ENCODE measurements at regions not wholly inside any gene's neighbourhood (a gene's known extent, or its start where the extent isn't known, plus 50 kb on each side); places are given as distances from the start of the nearest gene placed in this dataset.

DNA sequence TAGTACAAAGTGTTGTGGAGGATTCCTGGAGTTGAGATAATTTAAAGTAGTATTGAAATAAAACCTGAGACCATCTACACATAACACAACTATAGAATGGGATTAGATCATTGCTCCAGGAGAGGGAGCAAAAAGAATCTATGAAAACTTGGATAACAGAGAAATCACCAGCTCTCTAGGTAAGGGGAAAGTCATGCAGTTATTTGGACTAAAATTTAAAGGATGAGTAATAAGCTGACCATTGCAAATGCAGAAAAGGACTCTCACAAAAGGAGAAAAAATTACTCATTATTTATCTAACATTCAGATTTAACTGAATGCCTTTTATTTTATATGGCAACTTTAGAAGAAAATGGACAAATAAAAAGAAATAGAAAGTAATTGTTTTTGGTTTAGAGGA, 1399.8 kb upstream of the ACVR2A start:
- DNase-seq (ENCODE audit: low spot score), result no peak
- no peak for ATAC-seq (ENCODE audit: low FRiP score)
- TF ChIP-seq, protein P1, sequence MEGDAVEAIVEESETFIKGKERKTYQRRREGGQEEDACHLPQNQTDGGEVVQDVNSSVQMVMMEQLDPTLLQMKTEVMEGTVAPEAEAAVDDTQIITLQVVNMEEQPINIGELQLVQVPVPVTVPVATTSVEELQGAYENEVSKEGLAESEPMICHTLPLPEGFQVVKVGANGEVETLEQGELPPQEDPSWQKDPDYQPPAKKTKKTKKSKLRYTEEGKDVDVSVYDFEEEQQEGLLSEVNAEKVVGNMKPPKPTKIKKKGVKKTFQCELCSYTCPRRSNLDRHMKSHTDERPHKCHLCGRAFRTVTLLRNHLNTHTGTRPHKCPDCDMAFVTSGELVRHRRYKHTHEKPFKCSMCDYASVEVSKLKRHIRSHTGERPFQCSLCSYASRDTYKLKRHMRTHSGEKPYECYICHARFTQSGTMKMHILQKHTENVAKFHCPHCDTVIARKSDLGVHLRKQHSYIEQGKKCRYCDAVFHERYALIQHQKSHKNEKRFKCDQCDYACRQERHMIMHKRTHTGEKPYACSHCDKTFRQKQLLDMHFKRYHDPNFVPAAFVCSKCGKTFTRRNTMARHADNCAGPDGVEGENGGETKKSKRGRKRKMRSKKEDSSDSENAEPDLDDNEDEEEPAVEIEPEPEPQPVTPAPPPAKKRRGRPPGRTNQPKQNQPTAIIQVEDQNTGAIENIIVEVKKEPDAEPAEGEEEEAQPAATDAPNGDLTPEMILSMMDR (IDR thresholded peaks at IDR 0.05), result no peak

- no peak for DNase-seq (ENCODE audit: low spot score)
- TF ChIP-seq, protein P1 (IDR thresholded peaks at IDR 0.05), result no peak
- ATAC-seq (ENCODE audit: low FRiP score), result no peak
These were observed 1400.7 kb upstream of the ACVR2A start for GRCh38 chr2:146444085-146444484.

GRCh38 chr2:146438246-146438645, 1406.6 kb upstream of the ACVR2A start:
- DNase-seq (ENCODE audit: low spot score) (no peak), ATAC-seq (ENCODE audit: low FRiP score) (no peak)
- TF ChIP-seq, protein P1 (IDR thresholded peaks at IDR 0.05), result no peak

- ATAC-seq (ENCODE audit: low FRiP score) (no peak), DNase-seq (ENCODE audit: low spot score) (no peak)
- TF ChIP-seq, protein P1 (IDR thresholded peaks at IDR 0.05), result no peak
These were observed 1407.1 kb upstream of the ACVR2A start for GRCh38 chr2:146437712-146438111.

- TF ChIP-seq, protein P1 (IDR thresholded peaks at IDR 0.05), result no peak
- DNase-seq (ENCODE audit: low spot score) (no peak), ATAC-seq (ENCODE audit: low FRiP score) (no peak)
These were observed 1411.5 kb upstream of the ACVR2A start for GRCh38 chr2:146433116-146433875.

DNA sequence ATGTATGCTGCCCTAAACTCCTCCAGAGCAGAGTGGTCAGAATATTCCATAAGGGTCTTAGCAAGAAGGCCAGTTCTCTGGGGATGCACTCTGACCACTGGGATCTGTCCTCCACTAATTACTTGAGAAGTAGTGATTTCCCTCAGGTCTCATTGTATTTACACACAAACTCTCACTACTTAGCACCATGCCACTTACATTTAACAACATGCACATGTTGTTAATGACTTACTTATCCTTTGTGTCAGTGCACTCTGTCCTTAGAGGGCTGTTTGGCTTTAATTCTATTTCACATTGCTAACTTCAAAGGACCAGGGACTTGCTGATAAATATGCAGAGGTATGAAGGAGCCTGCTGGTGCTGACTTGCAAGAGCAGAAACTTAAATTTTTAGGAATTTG, 1415.5 kb upstream of the ACVR2A start:
- DNase-seq (ENCODE audit: low spot score), result no peak
- TF ChIP-seq, protein P1 (IDR thresholded peaks at IDR 0.05), result no peak
- ATAC-seq (ENCODE audit: low FRiP score), result no peak

GRCh38 chr2:146417942-146418341, 1426.9 kb upstream of the ACVR2A start:
- ATAC-seq (ENCODE audit: low FRiP score), result no peak
- DNase-seq (ENCODE audit: low spot score), result no peak
- TF ChIP-seq, protein P1 (IDR thresholded peaks at IDR 0.05), result no peak

All from omental fat pad (tissue), 3 donors.